Mucosa of descending colon (tissue), 3 donors: ENCODE measurements at regions not wholly inside any gene's neighbourhood (a gene's known extent, or its start where the extent isn't known, plus 50 kb on each side); places are given as distances from the start of the nearest gene placed in this dataset.

Experiments used
- ATAC-seq: fragments of 200-7000 bp; cut with Tn5 transposase; one replicate; pipeline ENCODE4 v1.9.1; 2020; ENCODE audit warnings: mild to moderate bottlenecking, moderate library complexity
- DNase-seq, 3 donors: peaks; one replicate each; pipeline ENCODE4 v3.0.0-alpha.2; 2020
- H3K36me3 ChIP-seq: fragments of 200-600 bp; one replicate; pipeline ENCODE4 v1.8.0; 2021; ENCODE audit warnings: low read depth, mild to moderate bottlenecking
- H3K4me1 ChIP-seq: fragments of 200-600 bp; one replicate; pipeline ENCODE4 v1.8.0; 2021; ENCODE audit warnings: low read depth, mild to moderate bottlenecking
- H3K4me3 ChIP-seq: fragments of 200-600 bp; one replicate; pipeline ENCODE4 v1.8.0; 2021; ENCODE audit warnings: mild to moderate bottlenecking
- H3K9me3 ChIP-seq: fragments of 200-600 bp; one replicate; pipeline ENCODE4 v1.8.0; 2021; ENCODE audit warnings: mild to moderate bottlenecking
- intact Hi-C, 2 donors: fragments of 100-400 bp; cut with DNase I in 1 of 2; cut with micrococcal nuclease in 1 of 2; formaldehyde crosslinking; loops; one replicate each; pipeline versions ENCODE4 v1.11.0 to v1.11.1; 2022; cut with DNase I, micrococcal nuclease
- TF ChIP-seq, protein P1 (sequence below): fragments of 200-600 bp; IDR thresholded peaks from one replicate; pipeline ENCODE4 v1.8.0; 2022; ENCODE audit warnings: antibody characterized with exemption, mild to moderate bottlenecking
- donor health status: DM: no; HTN: no; CAD: no; lungs with moderate emphysema.
- donor health status: DM: no; HTN: no; CAD: no.
- donor health status: DM: no; HTN: yes; CAD: no.

DNA sequence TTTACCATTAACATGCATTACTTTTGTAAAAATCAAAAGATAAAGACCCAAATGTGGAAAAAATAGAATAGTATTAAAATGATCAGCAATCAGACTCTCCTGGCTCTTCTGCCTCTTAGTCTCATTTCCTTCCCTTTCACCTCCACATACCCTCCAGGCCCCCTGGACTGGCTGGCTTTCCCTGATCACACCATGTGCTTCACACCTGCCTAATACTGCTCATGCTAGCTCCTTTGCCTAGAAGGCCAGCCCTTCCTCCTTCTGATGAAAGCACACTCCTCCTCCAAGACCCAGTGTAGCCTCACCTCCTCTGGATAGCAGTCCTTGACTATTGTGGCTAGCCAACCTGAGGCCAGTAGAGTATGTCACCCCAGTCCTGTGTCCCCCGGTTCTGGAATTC lies 182.0 kb upstream of the HEY2 start:
- TF ChIP-seq, protein P1, sequence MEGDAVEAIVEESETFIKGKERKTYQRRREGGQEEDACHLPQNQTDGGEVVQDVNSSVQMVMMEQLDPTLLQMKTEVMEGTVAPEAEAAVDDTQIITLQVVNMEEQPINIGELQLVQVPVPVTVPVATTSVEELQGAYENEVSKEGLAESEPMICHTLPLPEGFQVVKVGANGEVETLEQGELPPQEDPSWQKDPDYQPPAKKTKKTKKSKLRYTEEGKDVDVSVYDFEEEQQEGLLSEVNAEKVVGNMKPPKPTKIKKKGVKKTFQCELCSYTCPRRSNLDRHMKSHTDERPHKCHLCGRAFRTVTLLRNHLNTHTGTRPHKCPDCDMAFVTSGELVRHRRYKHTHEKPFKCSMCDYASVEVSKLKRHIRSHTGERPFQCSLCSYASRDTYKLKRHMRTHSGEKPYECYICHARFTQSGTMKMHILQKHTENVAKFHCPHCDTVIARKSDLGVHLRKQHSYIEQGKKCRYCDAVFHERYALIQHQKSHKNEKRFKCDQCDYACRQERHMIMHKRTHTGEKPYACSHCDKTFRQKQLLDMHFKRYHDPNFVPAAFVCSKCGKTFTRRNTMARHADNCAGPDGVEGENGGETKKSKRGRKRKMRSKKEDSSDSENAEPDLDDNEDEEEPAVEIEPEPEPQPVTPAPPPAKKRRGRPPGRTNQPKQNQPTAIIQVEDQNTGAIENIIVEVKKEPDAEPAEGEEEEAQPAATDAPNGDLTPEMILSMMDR, result no peak
- intact Hi-C loops, result no loop called here
- H3K9me3 ChIP-seq, result no peaks in the 10 kb centered on the region
- H3K4me3 ChIP-seq, result no peak overlapping the region
- H3K4me1 ChIP-seq, result no peaks in the 10 kb centered on the region
- no peak for ATAC-seq
- no peaks in the 10 kb centered on the region for H3K36me3 ChIP-seq
- no peak for DNase-seq

DNA sequence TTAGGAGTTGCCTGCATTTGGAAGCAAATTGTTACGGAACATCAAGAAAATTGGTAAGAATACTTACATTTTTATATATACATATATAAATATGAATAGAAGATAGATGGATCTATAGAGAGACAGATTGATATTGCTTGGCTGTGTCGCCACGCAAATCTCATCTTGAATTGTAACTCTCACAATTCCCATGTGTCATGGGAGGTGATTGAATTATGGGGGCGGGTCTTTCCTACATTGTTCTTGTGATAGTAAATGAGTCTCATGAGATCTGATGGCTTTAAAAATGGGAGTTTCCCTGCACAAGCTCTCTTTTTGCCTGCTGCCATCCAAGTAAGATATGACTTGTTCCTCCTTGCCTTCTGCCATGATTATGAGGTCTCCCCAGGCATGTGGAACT lies 180.8 kb upstream of the HEY2 start:
- H3K4me3 ChIP-seq, result no peak overlapping the region
- no peaks in the 10 kb centered on the region for H3K4me1 ChIP-seq
- H3K36me3 ChIP-seq, result no peaks in the 10 kb centered on the region
- DNase-seq, result no peak
- intact Hi-C loops, result no loop called here
- TF ChIP-seq, protein P1, result no peak
- no peaks in the 10 kb centered on the region for H3K9me3 ChIP-seq
- ATAC-seq, result no peak

DNA sequence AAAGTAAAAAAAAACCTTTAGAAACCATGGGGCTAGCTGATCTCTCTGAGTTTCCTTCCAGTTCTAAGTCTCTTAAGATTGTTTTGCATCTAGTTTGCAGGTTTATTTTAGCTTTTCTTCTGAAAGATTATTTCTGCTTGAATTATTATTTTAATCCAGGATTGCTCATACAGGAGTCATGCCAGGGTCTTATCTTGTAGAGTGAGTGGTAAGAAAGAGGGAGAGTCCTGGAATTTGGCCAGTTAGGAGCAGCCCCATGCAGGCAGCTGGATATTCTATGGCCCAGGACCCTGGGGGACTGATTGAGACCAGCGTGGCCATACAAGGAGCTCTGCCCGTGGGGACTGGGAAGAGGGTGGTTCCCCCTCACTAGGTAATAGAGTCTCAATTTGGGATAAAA lies 178.9 kb upstream of the HEY2 start:
- intact Hi-C loops, result no loop called here
- no peak overlapping the region for H3K4me3 ChIP-seq
- DNase-seq (no peak), ATAC-seq (no peak)
- TF ChIP-seq, protein P1, result no peak
- no peaks in the 10 kb centered on the region for H3K36me3 ChIP-seq
- H3K4me1 ChIP-seq, result no peaks in the 10 kb centered on the region
- no peaks in the 10 kb centered on the region for H3K9me3 ChIP-seq

DNA sequence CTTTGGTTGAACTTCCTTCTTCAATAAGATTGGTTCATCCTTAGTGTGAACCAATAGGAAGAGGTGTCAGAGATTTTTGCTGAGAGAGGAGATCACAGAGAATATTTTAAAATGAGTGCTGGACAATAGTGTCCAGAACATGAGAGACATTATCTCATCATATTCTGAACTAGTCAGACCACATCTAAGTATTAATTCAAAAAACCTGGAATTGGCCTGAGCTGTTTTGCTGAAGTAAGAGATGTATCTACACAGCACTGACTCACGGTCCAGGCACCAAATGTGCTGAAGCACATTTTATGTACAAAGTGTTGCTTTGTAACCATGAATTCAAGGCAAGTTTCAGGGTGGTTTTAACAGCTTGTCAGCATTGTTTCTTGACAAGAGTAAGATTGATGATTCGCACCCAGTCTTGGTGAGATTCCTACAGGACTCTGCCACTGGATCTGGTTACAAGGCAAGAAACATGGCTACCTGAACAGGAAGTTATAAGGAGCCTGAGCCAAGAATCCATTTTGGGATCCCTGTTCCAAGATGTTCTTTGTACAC lies 178.2 kb upstream of the HEY2 start:
- intact Hi-C loops, result no loop called here
- TF ChIP-seq, protein P1, result no peak
- Histone ChIP-seq H3K4me3 (no peak overlapping the region), H3K9me3 (no peaks in the 10 kb centered on the region), H3K36me3 (no peaks in the 10 kb centered on the region), H3K4me1 (no peaks in the 10 kb centered on the region)
- ATAC-seq (no peak), DNase-seq (no peak)

DNA sequence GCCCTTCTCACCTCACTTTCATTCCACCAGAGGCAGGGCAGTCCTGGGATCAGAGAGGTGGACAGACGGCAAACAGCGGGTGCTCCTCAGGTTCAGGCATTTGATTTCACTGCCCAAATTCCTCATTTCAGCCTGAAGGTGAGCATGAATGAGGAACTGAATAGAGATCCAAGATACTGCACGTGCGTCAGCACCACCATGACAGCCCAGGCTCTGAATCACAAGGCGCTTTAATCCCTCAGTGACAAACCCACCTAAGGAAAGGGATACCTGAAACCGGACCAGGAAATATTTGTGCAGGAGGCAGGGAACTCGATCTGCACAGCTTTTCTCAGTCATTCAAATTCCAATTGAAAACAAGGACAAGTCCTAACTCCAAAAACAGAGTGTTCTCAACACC lies 174.8 kb upstream of the HEY2 start:
- no peaks in the 10 kb centered on the region for H3K4me1 ChIP-seq
- intact Hi-C loops, result no loop called here
- TF ChIP-seq, protein P1, result no peak
- DNase-seq, result no peak
- H3K4me3 ChIP-seq, result no peak overlapping the region
- ATAC-seq, result no peak
- H3K9me3 ChIP-seq, result no peaks in the 10 kb centered on the region
- no peaks in the 10 kb centered on the region for H3K36me3 ChIP-seq

DNA sequence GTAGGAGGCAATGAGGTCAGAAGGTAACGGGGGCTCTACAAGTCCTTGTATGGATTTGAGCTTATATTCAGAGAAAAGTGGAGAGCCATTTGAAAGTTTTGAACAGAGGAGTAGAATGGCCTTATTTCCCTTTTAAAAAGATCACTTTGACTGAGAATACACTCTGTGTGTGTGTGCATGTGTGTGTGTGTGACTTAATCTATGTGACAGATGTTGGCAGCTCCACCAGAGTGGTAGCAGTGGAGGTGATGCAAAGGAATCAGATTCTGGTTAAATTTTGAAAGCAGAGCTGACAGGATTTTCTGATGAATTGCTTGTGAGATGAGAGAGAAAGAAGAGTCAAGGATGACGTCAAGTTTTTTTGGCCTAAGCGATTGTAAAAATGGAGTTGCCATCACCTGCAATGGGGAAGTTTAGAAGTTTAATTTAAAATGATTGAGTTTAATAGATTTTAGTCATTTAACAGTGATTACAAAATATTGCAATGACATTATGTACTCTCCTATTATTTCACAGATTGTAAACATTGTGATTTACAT lies 172.2 kb upstream of the HEY2 start:
- no peaks in the 10 kb centered on the region for H3K4me1 ChIP-seq
- DNase-seq, result no peak
- no peaks in the 10 kb centered on the region for H3K36me3 ChIP-seq
- TF ChIP-seq, protein P1, result no peak
- intact Hi-C loops, result no loop called here
- H3K9me3 ChIP-seq, result no peaks in the 10 kb centered on the region
- no peak for ATAC-seq
- no peak overlapping the region for H3K4me3 ChIP-seq
